H9 (cell line): ENCODE measurements at regions not wholly inside any gene's neighbourhood (a gene's known extent, or its start where the extent isn't known, plus 50 kb on each side); places are given as distances from the start of the nearest gene placed in this dataset.

Experiments
- DNase-seq: peaks from one replicate; pipeline ENCODE4 v3.0.0-alpha.2; 2017
- H2AFZ ChIP-seq: one replicate; pipeline ENCODE4 v1.6.1; 2013; ENCODE audit warnings: mild to moderate bottlenecking, low read length, control low read depth, moderate library complexity
- H2AK5ac ChIP-seq: 2 replicates; pipeline ENCODE4 v1.6.1; 2013; ENCODE audit warnings: low read length, control low read depth, mixed read lengths; ENCODE audit not compliant: insufficient read length
- H2BK120ac ChIP-seq: one replicate; pipeline ENCODE4 v1.6.1; 2013; ENCODE audit warnings: low read depth, mild to moderate bottlenecking, low read length, control low read depth, inconsistent platforms; ENCODE audit not compliant: poor library complexity, severe bottlenecking
- H2BK12ac ChIP-seq: 2 replicates; pipeline ENCODE4 v1.6.1; 2013; ENCODE audit warnings: low read length, control low read depth, mixed read lengths, low read depth; ENCODE audit not compliant: insufficient read length
- H2BK15ac ChIP-seq: 2 replicates; pipeline ENCODE4 v1.6.1; 2013; ENCODE audit warnings: low read depth, low read length, control low read depth
- H2BK20ac ChIP-seq: one replicate; pipeline ENCODE4 v1.6.1; 2013; ENCODE audit warnings: low read depth, mild to moderate bottlenecking, low read length, control low read depth, inconsistent platforms; ENCODE audit not compliant: poor library complexity, severe bottlenecking
- H2BK5ac ChIP-seq: 2 replicates; pipeline ENCODE4 v1.6.1; 2013; ENCODE audit warnings: low read length, control low read depth, mixed read lengths; ENCODE audit not compliant: insufficient read length
- H3K14ac ChIP-seq: 2 replicates; pipeline ENCODE4 v1.6.1; 2013; ENCODE audit warnings: low read length, control low read depth; ENCODE audit not compliant: insufficient read depth
- H3K18ac ChIP-seq: 2 replicates; pipeline ENCODE4 v1.6.1; 2013; ENCODE audit warnings: low read depth, mild to moderate bottlenecking, mixed read lengths, low read length, control low read depth; ENCODE audit not compliant: insufficient read length
- H3K23ac ChIP-seq: 2 replicates; pipeline ENCODE4 v1.6.1; 2013; ENCODE audit warnings: low read length, control low read depth, mixed read lengths, low read depth; ENCODE audit not compliant: insufficient read length
- H3K23me2 ChIP-seq: 2 replicates; pipeline ENCODE4 v1.6.1; 2013; ENCODE audit warnings: low read depth, mild to moderate bottlenecking, mixed read lengths, low read length, control low read depth; ENCODE audit not compliant: insufficient read length, poor library complexity, severe bottlenecking
- H3K27ac ChIP-seq: 2 replicates; pipeline ENCODE4 v1.5.1; 2013; ENCODE audit warnings: low read length, control low read depth, mixed read lengths, low read depth; ENCODE audit not compliant: insufficient read length
- H3K27me3 ChIP-seq: 2 replicates; pipeline ENCODE4 v1.6.1; 2013; ENCODE audit warnings: low read length, control low read depth, inconsistent platforms; ENCODE audit not compliant: insufficient read depth
- H3K4ac ChIP-seq: 2 replicates; pipeline ENCODE4 v1.6.1; 2013; ENCODE audit warnings: low read depth, mild to moderate bottlenecking, control low read depth, inconsistent platforms, low read length, moderate library complexity
- H3K4me1 ChIP-seq: 2 replicates; pipeline ENCODE4 v1.6.1; 2013; ENCODE audit warnings: low read length, control low read depth, inconsistent platforms; ENCODE audit not compliant: insufficient read depth
- H3K4me2 ChIP-seq: 2 replicates; pipeline ENCODE4 v1.6.1; 2013; ENCODE audit warnings: low read length, control low read depth, mixed read lengths; ENCODE audit not compliant: insufficient read length, insufficient read depth
- H3K56ac ChIP-seq: 2 replicates; pipeline ENCODE4 v1.6.1; 2013; ENCODE audit warnings: low read depth, mild to moderate bottlenecking, mixed read lengths, low read length, control low read depth; ENCODE audit not compliant: insufficient read length
- H3K79me1 ChIP-seq: 2 replicates; pipeline ENCODE4 v1.6.1; 2013; ENCODE audit warnings: low read depth, mild to moderate bottlenecking, moderate library complexity, low read length, control low read depth, inconsistent platforms; ENCODE audit not compliant: insufficient read depth, poor library complexity, severe bottlenecking
- H3K79me2 ChIP-seq: 2 replicates; pipeline ENCODE4 v1.6.1; 2013; ENCODE audit warnings: low read length, control low read depth, inconsistent platforms; ENCODE audit not compliant: insufficient read depth
- H3K9ac ChIP-seq: 2 replicates; pipeline ENCODE4 v1.6.1; 2013; ENCODE audit warnings: low read length, control low read depth, mixed read lengths; ENCODE audit not compliant: insufficient read length; ENCODE audit errors: extremely low read depth
- H3K9me3 ChIP-seq: one replicate; pipeline ENCODE4 v1.6.1; 2013; ENCODE audit warnings: low read depth, low read length, inconsistent platforms; ENCODE audit not compliant: control insufficient read depth
- H3T11ph ChIP-seq: one replicate; pipeline ENCODE4 v1.6.1; 2013; ENCODE audit warnings: mild to moderate bottlenecking, low read length, control low read depth, inconsistent platforms
- H4K20me1 ChIP-seq: one replicate; pipeline ENCODE4 v1.6.1; 2013; ENCODE audit not compliant: control insufficient read depth, insufficient read length, insufficient read depth
- H4K5ac ChIP-seq: 2 replicates; pipeline ENCODE4 v1.6.1; 2013; ENCODE audit warnings: low read depth, mild to moderate bottlenecking, mixed read lengths, low read length, control low read depth; ENCODE audit not compliant: insufficient read length
- H4K8ac ChIP-seq: replicated peaks from 2 replicates; pipeline ENCODE4 v1.6.1; 2013; ENCODE audit warnings: low read length, control low read depth, mixed read lengths, low read depth; ENCODE audit not compliant: insufficient read length
- H4K91ac ChIP-seq: 2 replicates; pipeline ENCODE4 v1.6.1; 2013; ENCODE audit warnings: low read depth, mild to moderate bottlenecking, moderate library complexity, mixed read lengths, low read length, control low read depth; ENCODE audit not compliant: insufficient read length
- H3K27ac Mint-ChIP-seq, 3 experiments: 2 replicates in 2 of 3; 3 replicates in 1 of 3; pipeline ENCODE4 v1.8.0; 2020 to 2021; ENCODE audit warnings: mixed read lengths in 3 of 3, mild to moderate bottlenecking in 1 of 3, moderate library complexity in 1 of 3
- H3K27me3 Mint-ChIP-seq: 2 replicates; pipeline ENCODE4 v1.8.0; 2021; ENCODE audit warnings: low read depth, mild to moderate bottlenecking, moderate library complexity, mixed read lengths
- H3K36me3 Mint-ChIP-seq, 3 experiments: 2 replicates in 2 of 3; 3 replicates in 1 of 3; pipeline ENCODE4 v1.8.0; 2020 to 2021; ENCODE audit warnings: low read depth in 3 of 3, mixed read lengths in 3 of 3; ENCODE audit not compliant: insufficient read depth in 1 of 3
- H3K4me1 Mint-ChIP-seq, 2 experiments: 2 replicates each; pipeline ENCODE4 v1.8.0; 2020; ENCODE audit warnings: mixed read lengths in 2 of 2
- H3K4me3 Mint-ChIP-seq, 2 experiments: 2 replicates in 1 of 2; 3 replicates in 1 of 2; pipeline ENCODE4 v1.8.0; 2020 to 2021; ENCODE audit warnings: mild to moderate bottlenecking in 2 of 2, mixed read lengths in 2 of 2, moderate library complexity in 1 of 2
- H3K9me3 Mint-ChIP-seq, 2 experiments: 2 replicates in 1 of 2; 3 replicates in 1 of 2; pipeline ENCODE4 v1.8.0; 2020; ENCODE audit warnings: mild to moderate bottlenecking in 2 of 2, mixed read lengths in 2 of 2, moderate library complexity in 1 of 2
- WGBS: extraction: QIAGEN DNeasy Blood & Tissue Kit; methylation state at CpG from one replicate; pipeline ENCODE4 v1.1.7; 2013; ENCODE audit warnings: missing lambda C conversion rate, low lambda C conversion rate, mixed read lengths; ENCODE audit not compliant: insufficient read length; ENCODE audit errors: extremely low coverage; 5-methylcytosine and 5-hydroxymethylcytosine counted together
- TF ChIP-seq, protein P1 (sequence below): fragments of 200-600 bp; sonication (generic); conservative IDR thresholded peaks from 3 replicates; pipeline ENCODE4 v1.8.0; 2021; ENCODE audit warnings: antibody characterized with exemption, mild to moderate bottlenecking

DNA sequence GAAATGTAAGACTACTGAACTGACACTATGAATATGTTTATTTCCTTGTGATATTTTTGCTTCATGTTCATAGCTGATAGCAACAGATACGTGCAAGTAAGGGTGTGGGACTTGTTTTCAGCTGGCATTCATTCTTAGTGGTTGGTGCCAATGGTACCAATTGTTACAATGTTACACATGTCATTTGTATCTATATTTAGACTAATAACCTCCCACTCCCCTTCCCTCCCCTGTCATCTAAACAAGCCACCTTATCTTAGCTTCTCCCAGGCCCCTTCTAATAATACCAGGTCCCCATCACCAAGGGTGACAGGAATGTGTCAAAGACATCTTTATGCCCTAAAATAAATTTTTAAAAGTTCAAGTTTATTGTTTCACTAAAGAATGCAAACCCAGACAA lies 294.7 kb upstream of the FAM98A start:
- no peaks in the 10 kb centered on the region for H4K20me1 ChIP-seq
- H2BK5ac ChIP-seq: no peak overlapping the region
- no peaks in the 10 kb centered on the region for H3K27me3 ChIP-seq
- H3K23ac ChIP-seq: no peak overlapping the region
- H4K5ac ChIP-seq: no peak overlapping the region
- DNase-seq: no peak
- peaks cover 0 to 2% of the 10 kb centered on the region in 2 experiments; a peak in 3 of 5 replicates for H3K9me3 Mint-ChIP-seq
- H4K8ac ChIP-seq: no peak overlapping the region
- no peaks in the 10 kb centered on the region for H3K27me3 Mint-ChIP-seq
- H3K27ac Mint-ChIP-seq: no peak overlapping the region
- H3K79me1 ChIP-seq: no peaks in the 10 kb centered on the region
- H2BK15ac ChIP-seq: no peak overlapping the region
- no peak overlapping the region for H2BK12ac ChIP-seq
- H3K18ac ChIP-seq: no peak overlapping the region
- H3K36me3 Mint-ChIP-seq: no peaks in the 10 kb centered on the region; a peak in 1 of 7 replicates
- no peak overlapping the region for H3K9ac ChIP-seq
- no peak overlapping the region for H4K91ac ChIP-seq
- no peaks in the 10 kb centered on the region for H3K4me1 ChIP-seq
- H2BK120ac ChIP-seq: no peak overlapping the region
- TF ChIP-seq, protein P1, sequence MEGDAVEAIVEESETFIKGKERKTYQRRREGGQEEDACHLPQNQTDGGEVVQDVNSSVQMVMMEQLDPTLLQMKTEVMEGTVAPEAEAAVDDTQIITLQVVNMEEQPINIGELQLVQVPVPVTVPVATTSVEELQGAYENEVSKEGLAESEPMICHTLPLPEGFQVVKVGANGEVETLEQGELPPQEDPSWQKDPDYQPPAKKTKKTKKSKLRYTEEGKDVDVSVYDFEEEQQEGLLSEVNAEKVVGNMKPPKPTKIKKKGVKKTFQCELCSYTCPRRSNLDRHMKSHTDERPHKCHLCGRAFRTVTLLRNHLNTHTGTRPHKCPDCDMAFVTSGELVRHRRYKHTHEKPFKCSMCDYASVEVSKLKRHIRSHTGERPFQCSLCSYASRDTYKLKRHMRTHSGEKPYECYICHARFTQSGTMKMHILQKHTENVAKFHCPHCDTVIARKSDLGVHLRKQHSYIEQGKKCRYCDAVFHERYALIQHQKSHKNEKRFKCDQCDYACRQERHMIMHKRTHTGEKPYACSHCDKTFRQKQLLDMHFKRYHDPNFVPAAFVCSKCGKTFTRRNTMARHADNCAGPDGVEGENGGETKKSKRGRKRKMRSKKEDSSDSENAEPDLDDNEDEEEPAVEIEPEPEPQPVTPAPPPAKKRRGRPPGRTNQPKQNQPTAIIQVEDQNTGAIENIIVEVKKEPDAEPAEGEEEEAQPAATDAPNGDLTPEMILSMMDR: no peak
- no peak overlapping the region for H2AFZ ChIP-seq
- H3K4me1 Mint-ChIP-seq: peaks cover 10 to 14% of the 10 kb centered on the region in 2 experiments
- H2AK5ac ChIP-seq: no peak overlapping the region
- no CpG with 5 or more reads among the region's 1 CpG for WGBS
- H3K4me2 ChIP-seq: no peak overlapping the region
- H3K9me3 ChIP-seq: no peaks in the 10 kb centered on the region
- no peak overlapping the region for H3K4me3 Mint-ChIP-seq
- H3K14ac ChIP-seq: no peak overlapping the region
- H3K79me2 ChIP-seq: no peaks in the 10 kb centered on the region
- no peaks in the 10 kb centered on the region for H3K23me2 ChIP-seq
- no peak overlapping the region for H3K4ac ChIP-seq
- no peak overlapping the region for H3T11ph ChIP-seq
- no peak overlapping the region for H3K56ac ChIP-seq
- H3K27ac ChIP-seq: no peak overlapping the region
- H2BK20ac ChIP-seq: no peak overlapping the region
